Activated naive CD8-positive, alpha-beta T cell treated with anti-CD3 and anti-CD28 coated beads, Interleukin-2, amount 10 ng/mL, durations not matched to agents 7 days and 5 days (primary cell): ENCODE measurements at regions not wholly inside any gene's neighbourhood (a gene's known extent, or its start where the extent isn't known, plus 50 kb on each side); places are given as distances from the start of the nearest gene placed in this dataset.
"Not testable (repeated sequence)": the region's sequence is repeated elsewhere in the genome, so short reads cannot be mapped to it uniquely, and the experiment has no call there.

ENCODE experiments used
- ATAC-seq: fragments of 150-1000 bp; cut with Tn5 transposase; one replicate; pipeline ENCODE4 v1.10.0; 2021; ENCODE audit warnings: low read depth, moderate library complexity
- POLR2A ChIA-PET: fragments of 350-600 bp; sonication (Branson Sonifier 250); formaldehyde crosslinking; loops from one replicate; lab custom pipeline; 2021; ENCODE audit warnings: antibody characterized with exemption; lab: Charles Lee
- DNase-seq: peaks from one replicate; pipeline ENCODE4 v3.0.0; 2021
- H3K27ac Mint-ChIP-seq: one replicate; pipeline ENCODE4 v1.8.0; 2022; ENCODE audit warnings: mild to moderate bottlenecking, mixed read lengths
- H3K27me3 Mint-ChIP-seq: one replicate; pipeline ENCODE4 v1.8.0; 2022; ENCODE audit warnings: mild to moderate bottlenecking, moderate library complexity, mixed read lengths
- H3K36me3 Mint-ChIP-seq: one replicate; pipeline ENCODE4 v1.8.0; 2021; ENCODE audit warnings: mild to moderate bottlenecking, mixed read lengths
- H3K4me1 Mint-ChIP-seq: one replicate; pipeline ENCODE4 v1.8.0; 2021; ENCODE audit warnings: mixed read lengths
- H3K4me3 Mint-ChIP-seq: one replicate; pipeline ENCODE4 v1.8.0; 2022; ENCODE audit warnings: mild to moderate bottlenecking, moderate library complexity, mixed read lengths
- H3K9me3 Mint-ChIP-seq: one replicate; pipeline ENCODE4 v1.8.0; 2021; ENCODE audit warnings: mixed read lengths

DNA sequence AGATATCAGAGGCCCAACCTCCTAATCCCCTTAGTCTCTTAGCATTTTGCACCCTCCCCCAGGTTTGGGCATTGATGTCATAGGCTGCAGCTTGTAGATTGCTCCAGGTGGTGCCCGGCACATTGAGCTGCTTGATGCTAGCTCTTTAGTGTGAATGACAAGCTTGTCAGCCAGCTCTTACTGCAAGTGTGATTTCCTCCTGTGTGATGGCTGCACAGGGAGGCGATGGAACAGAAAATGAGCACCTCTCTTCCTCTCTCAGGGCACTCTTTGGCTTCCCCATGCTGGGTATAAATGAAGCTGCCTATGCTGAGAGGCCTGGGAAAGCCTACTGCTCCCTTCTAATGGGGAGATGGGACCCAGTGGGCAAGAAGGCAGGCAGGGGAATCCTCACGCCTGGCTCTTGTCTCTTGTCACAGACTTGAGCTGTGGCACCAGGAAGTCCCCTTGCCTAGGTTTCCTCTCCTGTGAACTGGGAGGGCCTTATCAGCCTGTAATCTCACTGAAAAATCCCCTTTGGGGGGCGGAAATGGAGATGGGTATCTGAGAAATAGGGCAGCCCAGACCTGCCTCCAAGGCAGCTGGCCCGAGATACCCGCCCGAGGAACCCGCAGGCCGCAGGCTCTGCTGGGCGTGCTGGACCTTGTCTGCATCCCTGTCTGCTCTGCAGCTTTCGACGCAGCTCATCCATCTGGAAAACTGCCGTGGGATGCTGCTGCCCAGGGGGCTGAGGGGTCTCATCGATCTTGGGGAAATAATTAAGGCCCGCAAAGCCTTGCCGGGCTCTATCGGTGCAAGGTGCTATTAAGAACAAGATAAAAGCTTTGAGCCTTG lies 163.5 kb upstream of the CXCR4 start:
- Mint-ChIP-seq H3K27me3 (peaks cover 5% of the 10 kb centered on the region), H3K4me1 (peaks cover 15% of the 10 kb centered on the region), H3K4me3 (peak overlapping the region; percentile 48), H3K36me3 (peaks cover 5% of the 10 kb centered on the region), H3K27ac (peak overlapping the region; percentile 84), H3K9me3 (no peaks in the 10 kb centered on the region)
- POLR2A ChIA-PET = interaction anchor here (0.8 to 2.4 kb wide), 10 partner anchors 16 to 164 kb away, joined by 3 to 9 read pairs (median 4); no protein-coding TSS in a partner anchor
- ATAC-seq (peak; percentile 83), DNase-seq (peak; percentile 58)

DNA sequence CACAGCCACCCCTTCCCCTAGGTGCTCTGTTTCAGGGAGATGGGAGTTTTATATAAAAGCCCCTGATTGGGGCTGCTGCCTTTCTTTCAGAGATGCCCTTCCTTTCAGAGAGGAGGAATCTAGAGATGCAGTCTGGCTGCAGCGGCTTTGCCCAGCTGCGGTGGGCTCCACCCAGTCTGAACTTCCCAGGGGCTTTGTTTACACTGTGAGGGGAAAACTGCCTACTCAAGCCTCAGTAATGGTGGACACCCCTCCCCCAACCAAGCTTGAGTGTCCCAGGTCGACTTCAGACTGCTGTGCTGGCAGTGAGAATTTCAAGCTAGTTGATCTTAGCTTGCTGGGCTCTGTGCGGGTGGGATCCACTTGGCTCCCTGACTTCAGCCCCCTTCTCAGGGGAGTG lies 148.4 kb upstream of the CXCR4 start:
- POLR2A ChIA-PET, DNase-seq, H3K27me3 Mint-ChIP-seq, H3K4me3 Mint-ChIP-seq, H3K4me1 Mint-ChIP-seq, ATAC-seq, H3K27ac Mint-ChIP-seq: not testable (repeated sequence)
- Mint-ChIP-seq H3K9me3 (peaks cover 31% of the 10 kb centered on the region), H3K36me3 (peaks cover 16% of the 10 kb centered on the region)

DNA sequence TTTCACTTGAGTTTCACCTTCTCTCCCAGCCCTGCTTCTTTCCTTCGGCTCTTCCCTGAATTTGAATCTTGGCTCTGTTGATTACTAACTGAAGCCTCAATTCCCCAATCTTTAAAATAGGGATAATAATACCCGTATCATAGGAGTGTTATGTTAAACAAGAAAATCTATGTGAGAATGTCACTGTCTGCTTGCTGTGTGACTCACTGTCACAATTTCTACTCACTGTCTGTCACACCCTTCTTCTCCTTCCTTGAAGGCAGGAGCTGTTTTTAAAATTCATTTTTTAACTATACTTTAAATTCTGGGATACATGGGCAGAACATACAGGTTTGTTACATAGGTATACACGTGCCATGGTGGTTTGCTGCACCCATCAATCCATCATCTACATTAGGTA lies 141.6 kb upstream of the CXCR4 start:
- DNase-seq = no peak
- Mint-ChIP-seq H3K9me3 (peaks cover 15% of the 10 kb centered on the region), H3K4me1 (no peaks in the 10 kb centered on the region), H3K4me3 (no peak overlapping the region), H3K27ac (no peak overlapping the region), H3K27me3 (no peaks in the 10 kb centered on the region), H3K36me3 (peaks cover 6% of the 10 kb centered on the region)
- POLR2A ChIA-PET = no interaction called here
- ATAC-seq = no peak

DNA sequence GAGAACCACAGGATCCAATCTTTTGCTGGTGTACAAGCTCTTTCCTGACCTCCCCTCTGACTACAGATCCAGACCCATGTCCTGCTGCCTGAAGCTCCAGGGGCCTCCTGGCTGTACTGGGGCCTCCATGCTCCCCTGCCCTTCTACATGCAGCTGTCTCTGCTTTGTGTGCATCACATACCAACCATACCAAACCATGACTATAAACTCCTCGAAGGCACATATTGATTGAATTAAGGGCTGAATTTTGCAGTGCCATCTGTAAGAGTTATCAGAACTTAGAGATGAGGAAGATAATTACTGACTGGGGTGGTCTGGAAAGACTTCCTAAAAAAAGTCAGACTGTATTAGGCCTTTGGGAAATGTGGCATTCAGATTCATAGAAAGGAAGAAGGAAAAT lies 139.9 kb upstream of the CXCR4 start:
- no peak overlapping the region for H3K27ac Mint-ChIP-seq
- H3K4me3 Mint-ChIP-seq = no peak overlapping the region
- peaks cover 2% of the 10 kb centered on the region for H3K4me1 Mint-ChIP-seq
- DNase-seq (no peak), ATAC-seq (no peak)
- POLR2A ChIA-PET = interaction anchor here (0.6 kb wide), 1 partner anchor 414 kb away, joined by 4 read pairs; no protein-coding TSS in a partner anchor
- H3K36me3 Mint-ChIP-seq = peaks cover 3% of the 10 kb centered on the region
- H3K27me3 Mint-ChIP-seq = no peaks in the 10 kb centered on the region
- peaks cover 2% of the 10 kb centered on the region for H3K9me3 Mint-ChIP-seq

DNA sequence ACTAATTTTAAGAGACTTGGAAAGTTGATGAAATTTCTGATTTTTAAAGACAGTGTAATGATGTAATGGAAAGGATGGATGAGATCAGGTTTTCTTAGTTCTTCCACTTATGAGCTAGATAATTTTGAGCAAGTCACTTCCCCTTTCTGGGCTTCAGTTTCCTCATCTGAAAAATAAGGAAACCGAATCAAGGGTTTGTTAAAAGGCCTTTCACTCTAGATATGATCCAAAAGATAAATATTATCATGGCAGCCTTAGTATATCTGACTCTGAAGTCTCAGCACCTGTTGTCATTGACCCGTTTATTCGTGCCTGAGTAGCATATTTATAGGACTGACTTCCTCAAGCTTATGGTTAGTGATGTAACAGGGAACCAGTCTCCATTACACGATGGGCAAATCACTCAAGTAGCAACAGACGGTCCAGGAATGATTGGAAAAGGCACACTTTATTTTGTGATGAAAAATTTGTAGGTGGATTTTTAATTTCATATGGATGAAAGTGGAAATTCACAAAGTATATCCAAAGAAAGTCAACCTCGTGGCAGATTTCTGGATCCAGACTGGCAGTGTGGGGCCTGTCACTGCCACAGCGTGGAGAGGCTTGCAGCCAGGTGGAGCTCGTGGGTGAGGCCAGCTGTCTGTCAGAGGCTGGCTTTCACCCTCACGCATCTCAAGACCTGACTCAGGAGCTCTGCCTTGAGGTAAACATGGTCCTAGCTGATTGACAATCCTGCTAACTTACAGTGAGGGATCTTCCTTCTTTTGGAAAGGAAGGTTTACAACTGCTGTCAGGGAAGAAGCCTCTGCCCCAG lies 137.9 kb upstream of the CXCR4 start:
- no peak overlapping the region for H3K4me3 Mint-ChIP-seq
- ATAC-seq (no peak), DNase-seq (no peak)
- H3K27ac Mint-ChIP-seq = no peak overlapping the region
- no peaks in the 10 kb centered on the region for H3K36me3 Mint-ChIP-seq
- peaks cover 9% of the 10 kb centered on the region for H3K4me1 Mint-ChIP-seq
- H3K9me3 Mint-ChIP-seq = no peaks in the 10 kb centered on the region
- peaks cover under 1% of the 10 kb centered on the region for H3K27me3 Mint-ChIP-seq
- POLR2A ChIA-PET = no interaction called here

DNA sequence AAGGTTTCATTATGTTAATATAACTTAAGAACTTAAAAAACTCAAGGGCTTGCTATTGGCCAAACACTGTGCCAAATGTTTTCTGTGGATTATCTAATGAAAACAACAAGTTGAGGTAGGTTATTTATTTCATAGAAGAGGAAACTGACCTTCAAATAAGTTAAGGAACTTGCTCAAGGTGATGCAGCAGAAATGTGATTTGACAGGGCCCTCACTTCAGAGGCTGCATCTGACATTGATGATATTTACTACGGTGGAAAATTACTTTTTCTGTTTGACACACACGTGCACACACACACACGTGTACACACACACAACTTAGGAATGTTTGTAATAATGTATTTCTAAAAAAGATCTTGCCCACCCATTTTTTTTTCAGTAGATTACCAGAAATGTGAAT lies 137.2 kb upstream of the CXCR4 start:
- POLR2A ChIA-PET = no interaction called here
- Mint-ChIP-seq H3K4me3 (no peak overlapping the region), H3K9me3 (no peaks in the 10 kb centered on the region), H3K27ac (no peak overlapping the region), H3K27me3 (peaks cover 3% of the 10 kb centered on the region), H3K36me3 (no peaks in the 10 kb centered on the region), H3K4me1 (peaks cover 11% of the 10 kb centered on the region)
- no peak for ATAC-seq
- no peak for DNase-seq

DNA sequence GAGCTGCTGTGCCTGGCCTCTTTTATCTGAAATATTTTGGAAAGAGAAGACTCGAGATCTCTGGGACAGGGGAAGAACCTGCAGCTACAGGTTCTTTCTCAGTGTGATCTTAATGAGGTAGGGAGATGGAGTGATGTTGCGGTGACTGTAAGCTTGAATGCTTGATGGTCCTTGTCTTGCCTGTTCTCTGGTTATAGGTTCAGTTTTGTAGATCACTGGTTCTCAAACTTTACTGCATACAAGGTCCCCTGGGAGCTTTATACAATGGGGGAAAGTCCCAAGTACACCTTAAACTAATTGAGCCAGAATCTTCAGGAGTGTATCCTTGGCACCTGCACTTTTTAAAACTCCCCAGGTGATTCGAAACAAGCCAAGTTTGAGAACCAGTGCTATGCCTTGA lies 136.7 kb upstream of the CXCR4 start:
- POLR2A ChIA-PET = interaction anchor here (0.8 kb wide), 1 partner anchor 119 kb away, joined by 3 read pairs; no protein-coding TSS in a partner anchor
- H3K4me1 Mint-ChIP-seq = peaks cover 11% of the 10 kb centered on the region
- no peak overlapping the region for H3K4me3 Mint-ChIP-seq

DNA sequence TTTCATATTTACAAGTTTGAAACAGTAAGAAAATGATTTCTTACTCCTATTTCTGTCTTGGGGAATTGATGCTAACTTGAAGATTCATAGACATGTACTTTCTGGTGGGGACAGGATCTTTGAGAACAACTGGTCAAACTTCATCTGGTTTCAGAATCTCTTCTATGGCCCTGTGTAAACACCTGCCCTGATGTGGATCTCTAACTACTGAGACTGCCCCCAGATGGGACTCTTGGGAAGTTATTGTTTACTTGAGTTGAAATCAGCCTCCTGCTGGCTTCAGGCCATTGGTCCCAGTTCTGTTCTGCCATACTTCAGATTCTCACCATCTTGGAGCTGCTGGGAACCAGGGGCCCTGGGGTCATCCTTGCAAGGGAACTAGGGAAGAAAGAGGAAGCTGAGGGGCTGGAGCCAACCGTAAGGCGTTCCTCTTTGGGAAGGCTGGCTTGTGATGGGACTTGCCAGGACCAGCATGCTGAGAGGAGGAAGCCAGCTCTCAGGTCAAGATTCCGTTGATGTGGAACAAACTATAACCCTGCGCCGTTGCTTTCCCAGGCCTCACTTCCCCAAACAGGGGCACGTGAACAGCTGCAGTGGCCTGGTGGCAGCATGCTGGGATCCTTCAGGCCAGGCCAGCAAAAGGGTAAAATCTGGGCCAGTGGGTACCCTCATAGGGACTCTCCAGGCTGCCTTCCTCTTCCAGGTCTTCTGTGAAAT lies 135.5 kb upstream of the CXCR4 start:
- Mint-ChIP-seq H3K36me3 (peaks cover 3% of the 10 kb centered on the region), H3K27ac (no peak overlapping the region), H3K27me3 (peaks cover 6% of the 10 kb centered on the region), H3K9me3 (no peaks in the 10 kb centered on the region), H3K4me3 (no peak overlapping the region), H3K4me1 (peaks cover 11% of the 10 kb centered on the region)
- ATAC-seq = no peak
- POLR2A ChIA-PET = no interaction called here
- no peak for DNase-seq

More for the DNA sequence above, 136.7 kb upstream of the CXCR4 start:
- Mint-ChIP-seq H3K9me3 (no peaks in the 10 kb centered on the region), H3K27ac (no peak overlapping the region), H3K36me3 (no peaks in the 10 kb centered on the region), H3K27me3 (peaks cover 3% of the 10 kb centered on the region)
- DNase-seq = no peak
- no peak for ATAC-seq

DNA sequence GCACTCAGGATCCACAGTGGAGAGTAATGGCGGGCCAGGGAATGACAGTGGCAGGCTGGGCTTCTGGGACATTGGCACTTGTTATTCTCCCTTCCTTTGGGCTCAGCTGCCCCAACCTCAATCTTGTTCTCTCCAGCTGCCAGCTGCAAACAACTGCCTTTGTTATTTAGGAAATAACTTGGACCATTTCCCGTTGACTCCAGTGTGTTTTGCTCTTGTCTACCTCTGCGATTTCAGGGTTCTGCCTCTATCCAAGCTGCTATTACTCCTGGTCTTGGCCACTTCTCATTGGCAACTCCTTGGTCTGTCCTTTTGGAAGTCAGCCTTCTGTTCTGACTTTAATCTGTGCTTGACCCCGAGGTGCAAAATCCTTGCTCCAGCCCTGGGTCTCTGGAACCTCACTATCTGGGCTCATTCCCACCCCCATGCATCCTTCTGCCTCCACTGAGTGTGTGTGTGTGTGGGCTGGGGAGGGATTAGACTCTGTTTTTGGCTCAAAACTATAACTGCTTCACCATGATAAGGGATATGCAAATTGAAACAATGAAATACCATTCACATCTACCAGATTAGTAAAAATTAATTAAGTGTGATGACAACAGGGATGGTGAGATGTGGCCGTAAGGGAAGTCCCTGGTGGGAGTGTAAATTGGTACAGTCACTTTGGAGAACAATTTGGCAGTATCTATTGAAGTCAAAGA lies 134.1 kb upstream of the CXCR4 start:
- no peak for ATAC-seq
- Mint-ChIP-seq H3K36me3 (peaks cover 3% of the 10 kb centered on the region), H3K27ac (no peak overlapping the region), H3K9me3 (no peaks in the 10 kb centered on the region), H3K4me1 (peaks cover 11% of the 10 kb centered on the region), H3K27me3 (peaks cover 6% of the 10 kb centered on the region), H3K4me3 (no peak overlapping the region)
- POLR2A ChIA-PET = no interaction called here
- no peak for DNase-seq

DNA sequence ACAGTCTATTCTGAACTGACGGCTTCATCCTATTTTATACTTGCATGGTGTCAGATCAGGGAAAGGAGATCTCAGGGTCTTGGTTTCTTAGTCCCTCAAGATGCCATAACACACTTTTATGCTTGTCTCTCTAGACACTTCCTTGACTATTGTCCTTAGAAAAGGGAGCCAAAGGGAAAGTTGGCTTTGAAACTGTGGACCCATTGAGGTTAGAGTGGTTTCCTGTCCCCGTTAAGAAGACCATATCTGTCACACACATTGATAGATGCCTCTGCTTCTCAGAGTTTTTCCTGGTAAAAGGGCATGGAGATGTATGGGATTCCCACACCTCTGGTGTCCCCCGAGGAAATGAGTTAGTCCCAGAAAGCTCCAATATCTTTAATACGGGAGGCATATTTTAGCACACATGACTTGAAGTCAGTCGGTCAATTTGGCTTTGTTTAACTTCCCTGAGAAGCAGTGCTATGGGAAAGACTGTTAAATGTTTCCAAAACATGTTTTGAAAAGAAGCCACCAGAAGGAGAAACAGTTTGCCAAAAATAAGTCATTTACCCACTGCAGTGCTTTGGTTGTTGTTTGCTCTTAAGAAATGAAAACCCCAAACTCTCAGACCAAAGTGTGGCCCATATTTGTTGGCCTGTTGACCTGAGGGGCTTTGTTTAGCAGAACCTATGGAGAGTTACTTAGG lies 133.4 kb upstream of the CXCR4 start:
- Mint-ChIP-seq H3K27ac (no peak overlapping the region), H3K36me3 (peaks cover 3% of the 10 kb centered on the region), H3K27me3 (peaks cover 6% of the 10 kb centered on the region), H3K4me1 (peaks cover 11% of the 10 kb centered on the region), H3K9me3 (no peaks in the 10 kb centered on the region), H3K4me3 (no peak overlapping the region)
- DNase-seq = no peak
- no peak for ATAC-seq
- POLR2A ChIA-PET = no interaction called here

DNA sequence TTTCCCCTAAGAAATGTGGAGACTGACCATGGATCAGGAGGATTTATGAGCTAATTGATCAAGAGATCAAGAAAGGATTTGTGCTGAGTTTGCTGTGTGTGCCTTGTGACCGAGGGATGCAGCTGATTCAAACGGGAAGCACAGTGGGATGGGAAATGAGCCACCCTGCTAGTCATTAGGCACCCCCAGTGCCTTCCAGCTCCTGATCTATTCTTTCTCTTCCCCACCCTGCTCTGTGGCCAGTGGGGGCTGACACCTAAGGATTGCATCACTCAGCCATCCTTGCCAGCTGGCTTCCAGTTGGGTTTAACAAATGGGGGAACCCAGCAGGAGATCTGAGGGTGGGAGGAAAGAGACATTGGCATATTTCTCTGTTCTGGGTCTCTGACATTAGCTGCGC lies 132.2 kb upstream of the CXCR4 start:
- Mint-ChIP-seq H3K27ac (no peak overlapping the region), H3K4me1 (peaks cover 11% of the 10 kb centered on the region), H3K36me3 (peaks cover 3% of the 10 kb centered on the region), H3K27me3 (peaks cover 6% of the 10 kb centered on the region), H3K9me3 (no peaks in the 10 kb centered on the region), H3K4me3 (no peak overlapping the region)
- POLR2A ChIA-PET = no interaction called here
- no peak for DNase-seq
- no peak for ATAC-seq

DNA sequence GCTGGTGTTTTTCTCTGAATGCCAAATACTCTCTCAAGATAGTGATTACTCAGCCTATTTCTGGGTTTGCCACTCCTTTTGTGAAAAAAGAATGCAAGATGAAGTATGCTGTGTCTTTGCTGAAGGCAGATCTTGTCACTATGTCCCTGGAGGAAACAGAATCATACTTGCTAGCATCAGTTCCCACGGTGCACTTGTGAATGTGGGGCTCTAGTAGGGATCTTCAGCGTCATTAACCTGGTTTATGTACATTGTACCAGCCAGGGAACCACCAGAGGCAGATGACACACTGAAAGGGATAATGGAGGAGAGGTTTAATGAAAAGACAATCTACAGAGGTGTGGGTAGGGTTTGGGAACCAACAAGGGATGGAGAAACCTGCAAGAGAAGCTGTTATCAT lies 131.0 kb upstream of the CXCR4 start:
- ATAC-seq (no peak), DNase-seq (no peak)
- Mint-ChIP-seq H3K9me3 (no peaks in the 10 kb centered on the region), H3K27me3 (peaks cover 6% of the 10 kb centered on the region), H3K27ac (no peak overlapping the region), H3K4me1 (peaks cover 11% of the 10 kb centered on the region), H3K4me3 (no peak overlapping the region), H3K36me3 (peaks cover 3% of the 10 kb centered on the region)
- POLR2A ChIA-PET = no interaction called here
